DND-41 (cell line): ENCODE measurements at regions not wholly inside any gene's neighbourhood (a gene's known extent, or its start where the extent isn't known, plus 50 kb on each side); places are given as distances from the start of the nearest gene placed in this dataset.

Experiments
- ATAC-seq: fragments of 200-7000 bp; cut with Tn5 transposase; 3 replicates; pipeline ENCODE4 v1.9.1; 2021; ENCODE audit warnings: low read depth; ENCODE audit not compliant: insufficient read depth
- DNase-seq: peaks from one replicate; pipeline ENCODE4 v3.0.0-alpha.2; 2020
- H2AFZ ChIP-seq: 2 replicates; pipeline ENCODE4 v1.6.0; 2012; ENCODE audit warnings: low read depth, low read length
- H3K27ac ChIP-seq: 2 replicates; pipeline ENCODE4 v1.5.1; 2012; ENCODE audit warnings: low read length, inconsistent platforms
- H3K27me3 ChIP-seq: fragments of 200-600 bp; sonication (generic); 2 replicates; pipeline ENCODE4 v1.6.0; 2012; ENCODE audit warnings: low read length, mild to moderate bottlenecking, inconsistent platforms; ENCODE audit not compliant: insufficient read depth, poor library complexity
- H3K36me3 ChIP-seq: 2 replicates; pipeline ENCODE4 v1.5.1; 2012; ENCODE audit warnings: low read length, inconsistent platforms; ENCODE audit not compliant: insufficient read depth
- H3K4me1 ChIP-seq: 2 replicates; pipeline ENCODE4 v1.5.1; 2012; ENCODE audit warnings: mild to moderate bottlenecking, low read length; ENCODE audit not compliant: insufficient read depth
- H3K4me2 ChIP-seq: 2 replicates; pipeline ENCODE4 v1.6.0; 2012; ENCODE audit warnings: mild to moderate bottlenecking, moderate library complexity, low read length, inconsistent platforms; ENCODE audit not compliant: insufficient read depth
- H3K4me3 ChIP-seq, 2 experiments: fragments of 200-600 bp in 1 of 2; shearing (Covaris generic) in 1 of 2; 2 replicates each; pipeline ENCODE4 v1.5.1; 2012 to 2016; ENCODE audit warnings: inconsistent platforms in 2 of 2, low read length in 2 of 2, mild to moderate bottlenecking in 2 of 2, low read depth in 1 of 2, moderate library complexity in 1 of 2
- H3K79me2 ChIP-seq: 2 replicates; pipeline ENCODE4 v1.6.0; 2012; ENCODE audit warnings: low read length, inconsistent platforms; ENCODE audit not compliant: insufficient read depth
- H3K9ac ChIP-seq: 2 replicates; pipeline ENCODE4 v1.6.0; 2012; ENCODE audit warnings: low read depth, mild to moderate bottlenecking, inconsistent platforms, low read length, moderate library complexity
- H3K9me3 ChIP-seq: 2 replicates; pipeline ENCODE4 v1.5.1; 2012; ENCODE audit warnings: low read length, moderate library complexity, mild to moderate bottlenecking, inconsistent platforms; ENCODE audit not compliant: insufficient read depth, severe bottlenecking
- H4K20me1 ChIP-seq: 2 replicates; pipeline ENCODE4 v1.6.0; 2012; ENCODE audit warnings: low read length; ENCODE audit not compliant: insufficient read depth
- EZH2 ChIP-seq: IDR thresholded peaks from 3 replicates; pipeline ENCODE4 v1.6.1; 2012; ENCODE audit warnings: borderline replicate concordance, low read depth, mild to moderate bottlenecking, moderate library complexity, low read length, inconsistent platforms; ENCODE audit not compliant: severe bottlenecking
- TF ChIP-seq, protein P1 (sequence below): IDR thresholded peaks from 2 replicates; pipeline ENCODE4 v1.5.1; 2012; ENCODE audit warnings: borderline replicate concordance, low read length, moderate library complexity, mild to moderate bottlenecking; ENCODE audit not compliant: poor library complexity, severe bottlenecking; ENCODE audit errors: extremely low read depth

- H3K36me3 ChIP-seq, result no peaks in the 10 kb centered on the region
- no peaks in the 10 kb centered on the region for H3K27me3 ChIP-seq
- no peak overlapping the region for H3K9ac ChIP-seq
- TF ChIP-seq EZH2, result no peak
- TF ChIP-seq, protein P1, sequence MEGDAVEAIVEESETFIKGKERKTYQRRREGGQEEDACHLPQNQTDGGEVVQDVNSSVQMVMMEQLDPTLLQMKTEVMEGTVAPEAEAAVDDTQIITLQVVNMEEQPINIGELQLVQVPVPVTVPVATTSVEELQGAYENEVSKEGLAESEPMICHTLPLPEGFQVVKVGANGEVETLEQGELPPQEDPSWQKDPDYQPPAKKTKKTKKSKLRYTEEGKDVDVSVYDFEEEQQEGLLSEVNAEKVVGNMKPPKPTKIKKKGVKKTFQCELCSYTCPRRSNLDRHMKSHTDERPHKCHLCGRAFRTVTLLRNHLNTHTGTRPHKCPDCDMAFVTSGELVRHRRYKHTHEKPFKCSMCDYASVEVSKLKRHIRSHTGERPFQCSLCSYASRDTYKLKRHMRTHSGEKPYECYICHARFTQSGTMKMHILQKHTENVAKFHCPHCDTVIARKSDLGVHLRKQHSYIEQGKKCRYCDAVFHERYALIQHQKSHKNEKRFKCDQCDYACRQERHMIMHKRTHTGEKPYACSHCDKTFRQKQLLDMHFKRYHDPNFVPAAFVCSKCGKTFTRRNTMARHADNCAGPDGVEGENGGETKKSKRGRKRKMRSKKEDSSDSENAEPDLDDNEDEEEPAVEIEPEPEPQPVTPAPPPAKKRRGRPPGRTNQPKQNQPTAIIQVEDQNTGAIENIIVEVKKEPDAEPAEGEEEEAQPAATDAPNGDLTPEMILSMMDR, result no peak
- ATAC-seq (no peak), DNase-seq (no peak)
- no peak overlapping the region for H3K4me2 ChIP-seq
- no peaks in the 10 kb centered on the region for H3K79me2 ChIP-seq
- no peaks in the 10 kb centered on the region for H3K4me1 ChIP-seq
- no peaks in the 10 kb centered on the region for H3K9me3 ChIP-seq
- no peaks in the 10 kb centered on the region; the same call in 1 of the 2 replicates for H4K20me1 ChIP-seq
- H3K27ac ChIP-seq, result no peak overlapping the region
- no peak overlapping the region for H3K4me3 ChIP-seq
- H2AFZ ChIP-seq, result no peak overlapping the region
Observed at GRCh38 chr22:48489551-48490499, 1337.8 kb downstream of the BRD1 start.

GRCh38 chr22:48488611-48489511 is 1338.8 kb downstream of the BRD1 start:
- Histone ChIP-seq H3K9ac (no peak overlapping the region), H3K27ac (no peak overlapping the region), H3K9me3 (no peaks in the 10 kb centered on the region), H4K20me1 (no peaks in the 10 kb centered on the region; the same call in 1 of the 2 replicates), H3K4me3 (no peak overlapping the region), H3K36me3 (no peaks in the 10 kb centered on the region), H3K27me3 (no peaks in the 10 kb centered on the region), H3K79me2 (no peaks in the 10 kb centered on the region), H2AFZ (no peak overlapping the region), H3K4me2 (no peak overlapping the region), H3K4me1 (no peaks in the 10 kb centered on the region)
- no peak for DNase-seq
- no peak for ATAC-seq
- no peak for TF ChIP-seq EZH2
- TF ChIP-seq, protein P1, result no peak

DNA sequence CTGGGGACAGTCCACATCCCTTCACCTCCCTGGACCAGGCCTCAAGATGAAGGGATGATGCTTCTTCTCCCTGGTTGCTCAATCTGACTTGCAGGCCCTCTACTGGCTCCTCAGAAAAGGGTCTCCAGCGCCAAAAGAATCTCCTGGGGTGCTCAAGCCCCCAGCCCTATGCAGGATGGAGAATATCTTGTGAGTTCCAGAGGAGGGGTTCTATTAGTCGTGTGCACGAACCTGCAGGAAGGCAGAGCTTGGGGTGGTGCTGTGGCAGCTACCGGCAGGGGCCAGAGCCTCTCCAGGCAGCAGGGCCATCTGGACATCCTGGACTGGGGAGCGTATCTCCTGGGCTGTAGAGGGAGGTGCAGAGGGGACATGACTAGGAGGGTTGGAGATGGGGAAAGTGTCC is 1339.5 kb downstream of the BRD1 start:
- H3K36me3 ChIP-seq, result no peaks in the 10 kb centered on the region
- no peak overlapping the region for H3K27ac ChIP-seq
- H3K9me3 ChIP-seq, result no peaks in the 10 kb centered on the region
- H2AFZ ChIP-seq, result no peak overlapping the region
- DNase-seq (no peak), ATAC-seq (no peak)
- H4K20me1 ChIP-seq, result no peaks in the 10 kb centered on the region; the same call in 1 of the 2 replicates
- TF ChIP-seq, protein P1, result peak; percentile 28
- no peak for TF ChIP-seq EZH2
- H3K4me2 ChIP-seq, result no peak overlapping the region
- H3K4me1 ChIP-seq, result no peaks in the 10 kb centered on the region
- H3K9ac ChIP-seq, result no peak overlapping the region
- no peaks in the 10 kb centered on the region for H3K79me2 ChIP-seq
- no peak overlapping the region for H3K4me3 ChIP-seq
- H3K27me3 ChIP-seq, result no peaks in the 10 kb centered on the region
